ENCODE measurements at regions not wholly inside any gene's neighbourhood (a gene's known extent, or its start where the extent isn't known, plus 50 kb on each side); places are given as distances from the start of the nearest gene placed in this dataset.
"Not testable (repeated sequence)": the region's sequence is repeated elsewhere in the genome, so short reads cannot be mapped to it uniquely, and the experiment has no call there.

GRCh38 chr12:38016602-38017001, 300.0 kb upstream of the ALG10B start:
- DNase-seq (ENCODE audit: low read depth), result no peak

DNA sequence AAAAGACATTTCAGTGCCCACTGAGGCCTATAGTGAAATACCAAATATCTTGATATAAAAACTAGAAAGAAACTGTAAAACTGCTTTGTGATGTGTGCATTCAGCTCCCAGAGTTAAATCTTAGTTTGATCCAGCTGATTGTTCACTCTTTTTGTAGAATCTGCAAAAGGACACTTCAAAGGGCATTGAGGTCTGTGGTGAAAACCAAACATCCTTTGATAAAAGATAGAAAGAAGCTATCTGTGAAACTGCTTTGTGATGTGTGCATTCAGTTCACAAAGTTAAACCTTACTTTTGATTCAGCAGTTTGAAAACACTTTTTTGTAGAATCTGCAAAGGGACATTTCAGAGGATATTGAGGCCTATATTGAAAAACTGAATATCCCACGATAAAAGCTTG, 290.7 kb upstream of the ALG10B start:
- DNase-seq (ENCODE audit: low read depth), result no peak

GRCh38 chr12:38053113-38053512, 263.5 kb upstream of the ALG10B start:
- no peak for DNase-seq (ENCODE audit: low read depth)

DNA sequence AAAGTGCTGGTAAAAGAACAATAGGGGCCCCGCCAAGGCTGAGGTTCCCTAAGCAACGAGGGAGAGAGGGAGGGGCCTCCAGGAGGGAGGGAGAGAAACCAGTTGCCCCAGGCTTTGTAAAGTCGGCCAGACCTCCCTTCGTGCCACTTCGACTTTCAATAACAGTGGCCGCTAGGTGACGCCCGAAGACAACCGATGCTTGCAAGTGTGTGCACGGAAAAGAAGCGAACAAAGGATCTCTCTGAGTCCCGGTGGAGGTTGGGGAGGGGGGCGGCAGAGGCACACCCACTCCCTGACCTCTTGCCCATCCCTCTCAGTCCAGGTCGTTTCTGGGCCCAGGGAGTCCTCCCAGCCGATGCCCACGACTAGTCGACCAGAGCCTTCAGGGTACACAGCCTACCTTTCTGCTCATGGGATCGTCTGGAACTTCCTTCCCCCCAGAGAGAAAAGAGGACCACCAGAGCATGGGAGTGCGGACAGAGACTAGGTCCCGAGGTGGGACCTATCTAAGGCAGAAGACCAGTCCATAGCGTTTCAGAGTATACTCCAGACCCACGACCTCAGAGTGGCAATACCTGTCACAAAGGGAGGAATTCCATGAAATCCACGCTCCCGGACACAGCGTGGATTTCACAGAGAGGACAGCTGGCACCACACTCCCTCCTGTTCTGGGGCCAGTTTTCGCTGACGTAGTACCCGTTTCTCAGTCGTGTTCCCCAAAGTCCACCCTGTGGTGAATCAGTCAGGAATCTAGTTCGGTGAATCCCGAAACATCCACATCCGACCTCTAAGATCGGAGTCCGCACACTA, 262.7 kb upstream of the ALG10B start:
- DNase-seq (ENCODE audit: low read depth), result no peak

GRCh38 chr12:38056701-38057689, 259.6 kb upstream of the ALG10B start:
- no peak for DNase-seq (ENCODE audit: low read depth)

DNA sequence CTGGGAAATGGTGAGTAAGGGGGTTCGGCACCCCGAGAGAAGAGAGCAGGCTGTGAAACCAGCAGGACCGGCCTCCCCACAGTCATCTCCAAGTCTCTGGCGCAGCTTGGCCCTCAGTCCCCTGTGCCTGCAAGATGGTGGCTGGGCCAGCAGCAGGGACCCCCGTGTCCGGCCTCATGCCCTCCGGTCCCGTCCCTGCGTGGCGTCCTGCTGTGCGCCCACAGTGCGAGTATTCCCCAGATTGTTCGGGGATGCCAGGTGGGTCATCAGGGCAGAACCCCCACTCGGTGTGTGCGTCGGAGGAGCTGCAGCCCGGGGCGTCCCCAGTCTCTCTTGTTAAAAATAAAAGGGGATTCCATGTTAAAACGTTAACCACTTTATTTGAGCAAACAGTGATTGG, 216.9 kb upstream of the ALG10B start:
- DNase-seq (ENCODE audit: low read depth), result no peak

GRCh38 chr12:38101753-38102152, 214.8 kb upstream of the ALG10B start:
- DNase-seq (ENCODE audit: low read depth), result no peak

- no peak for DNase-seq (ENCODE audit: low read depth)
These were observed 214.4 kb upstream of the ALG10B start for GRCh38 chr12:38102197-38102596.

GRCh38 chr12:38110026-38110699, 206.4 kb upstream of the ALG10B start:
- DNase-seq (ENCODE audit: low read depth), result no peak

DNA sequence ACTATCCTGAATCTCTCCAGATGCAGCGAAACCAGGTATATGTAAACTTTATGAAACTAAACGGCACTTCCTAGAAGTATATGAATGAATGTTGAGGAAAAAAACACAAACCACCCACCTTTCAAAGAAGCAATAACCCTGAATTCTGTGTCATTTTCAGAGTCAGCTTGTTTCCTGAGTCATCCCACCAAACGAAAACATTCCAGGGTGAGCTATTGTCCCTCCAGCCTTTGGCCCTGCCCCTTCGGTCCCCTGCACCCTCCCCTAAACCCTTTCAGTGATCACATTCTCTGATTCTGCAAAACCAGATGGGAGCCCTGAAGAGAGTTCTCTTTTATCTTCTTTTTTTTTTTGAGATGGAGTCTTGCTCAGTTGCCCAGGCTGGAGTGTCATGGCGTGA, 202.6 kb upstream of the ALG10B start:
- DNase-seq (ENCODE audit: low read depth), result no peak

DNA sequence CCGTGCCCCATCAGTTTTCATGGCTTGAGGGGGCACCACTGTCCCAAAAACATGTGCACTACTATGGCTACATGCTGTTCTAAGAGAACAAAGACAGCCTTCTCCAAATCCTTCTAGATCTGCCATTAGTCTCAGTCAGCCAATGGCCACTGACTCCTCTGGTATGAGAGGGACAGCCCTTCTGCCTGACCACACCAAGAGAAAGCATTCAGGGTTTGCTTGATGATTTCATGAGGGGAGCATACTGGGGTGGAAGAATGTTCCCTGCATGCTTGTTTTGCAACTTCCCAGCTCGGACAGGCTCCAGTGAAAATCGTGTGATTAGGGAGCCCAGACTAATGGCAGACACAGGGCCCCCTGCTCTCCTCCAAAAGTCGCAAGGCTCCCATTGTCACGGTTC, 199.6 kb upstream of the ALG10B start:
- DNase-seq (ENCODE audit: low read depth), result no peak

GRCh38 chr12:38118632-38119031, 197.9 kb upstream of the ALG10B start:
- DNase-seq (ENCODE audit: low read depth), result no peak

DNA sequence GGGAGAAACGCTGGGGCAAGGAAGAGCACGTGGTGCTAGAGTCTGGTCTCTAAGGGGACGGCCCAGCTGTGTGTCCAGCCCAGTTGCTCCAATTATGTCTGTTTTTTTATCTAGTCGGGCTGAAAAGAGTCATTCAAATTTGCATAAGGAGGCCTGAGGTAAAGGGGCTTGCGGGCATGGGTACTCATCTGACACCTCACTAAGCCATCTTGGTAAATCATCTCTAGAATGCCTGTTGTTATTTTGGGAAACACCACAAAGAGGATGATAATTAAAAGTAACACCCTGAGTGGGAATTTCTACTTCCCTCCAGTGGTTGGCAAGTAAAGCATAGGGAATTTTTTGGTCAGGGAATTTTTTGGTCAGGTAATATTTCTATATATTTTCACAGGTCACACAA, 196.1 kb upstream of the ALG10B start:
- DNase-seq (ENCODE audit: low read depth), result no peak

DNA sequence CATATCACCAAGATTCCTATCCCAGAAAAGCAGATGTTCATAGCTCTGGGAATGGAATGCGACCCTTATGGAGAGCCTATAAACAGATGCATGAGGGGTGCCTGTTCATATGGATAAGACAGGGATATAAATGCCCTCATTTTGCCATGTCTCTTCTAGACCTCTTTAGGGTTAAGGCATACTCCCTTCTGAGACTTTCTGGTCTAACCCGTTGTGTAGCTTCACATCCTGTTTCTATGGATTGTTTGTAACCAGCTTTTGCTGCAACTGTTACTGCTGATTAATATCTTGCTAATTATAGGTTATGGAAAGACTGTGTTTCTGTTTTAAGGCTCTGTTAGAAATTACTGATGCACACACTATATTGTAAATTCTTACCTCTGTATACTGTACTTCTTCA, 193.5 kb upstream of the ALG10B start:
- DNase-seq (ENCODE audit: low read depth), result not testable (repeated sequence)

DNA sequence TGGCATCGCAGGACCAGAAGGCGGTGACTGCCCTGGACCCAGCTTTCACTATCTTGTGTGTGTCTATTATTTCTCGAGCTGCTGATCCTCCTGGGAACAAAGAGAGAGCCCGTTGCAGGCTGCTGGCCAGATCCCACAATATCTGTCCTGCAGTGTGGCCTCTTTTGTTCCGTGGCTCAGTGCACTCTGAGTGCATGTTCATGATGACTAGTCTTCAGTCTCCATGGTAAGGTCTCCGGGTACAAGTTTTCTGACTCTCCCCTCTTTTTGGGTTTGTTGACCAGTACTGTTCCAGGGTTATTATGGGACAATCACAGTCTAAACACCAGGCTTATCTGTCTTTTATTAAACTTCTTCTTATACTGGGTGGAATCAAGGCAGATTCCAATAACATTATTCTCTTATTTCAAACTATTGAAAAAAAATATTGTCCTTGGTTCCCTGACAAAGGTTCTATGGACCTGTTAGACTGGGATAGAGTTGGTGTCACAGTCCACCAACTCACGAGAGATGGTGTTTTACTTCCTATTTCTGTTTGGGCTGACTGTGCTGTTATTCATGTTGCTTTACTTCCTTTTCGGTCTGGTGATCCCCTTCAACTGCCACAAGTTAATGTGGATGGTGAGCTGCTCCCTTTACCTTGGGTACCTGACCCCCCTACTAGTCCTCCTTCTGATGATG, 192.9 kb upstream of the ALG10B start:
- no peak for DNase-seq (ENCODE audit: low read depth)

DNA sequence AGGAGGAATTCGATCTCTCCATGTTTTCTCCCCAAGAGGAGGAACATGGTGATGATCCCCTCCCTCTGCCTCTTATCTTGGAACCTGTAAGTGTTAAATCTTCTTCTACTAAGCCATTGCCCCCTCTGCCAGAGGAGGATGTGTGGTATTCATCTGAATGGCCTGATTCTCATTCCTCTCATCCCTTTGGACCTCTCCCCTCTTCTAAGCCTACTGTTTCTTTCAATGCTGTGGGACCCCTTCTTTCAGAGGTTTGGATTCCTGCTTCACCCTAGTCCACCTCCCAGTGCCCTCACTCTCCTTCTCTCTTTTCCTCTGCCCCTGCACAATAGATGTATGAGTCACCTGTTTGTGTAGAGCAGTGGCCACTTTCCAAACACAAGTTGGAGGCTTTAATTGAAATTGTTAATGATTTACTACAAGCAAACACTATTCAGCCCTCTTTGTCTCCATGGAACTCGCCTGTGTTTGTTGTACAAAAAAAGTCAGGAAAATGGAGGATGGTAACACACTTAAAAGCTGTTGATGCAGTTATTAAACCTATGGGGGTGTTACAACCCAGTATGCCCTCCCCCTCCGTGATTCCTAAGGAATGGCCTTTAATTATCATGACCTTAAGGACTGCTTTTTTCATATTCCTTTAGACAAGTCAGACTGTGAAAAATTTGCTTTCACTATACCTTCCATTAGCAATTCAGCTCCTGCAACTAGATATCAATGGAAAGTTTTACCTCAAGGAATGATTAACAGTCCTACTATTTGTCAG, 192.1 kb upstream of the ALG10B start:
- no peak for DNase-seq (ENCODE audit: low read depth)

DNA sequence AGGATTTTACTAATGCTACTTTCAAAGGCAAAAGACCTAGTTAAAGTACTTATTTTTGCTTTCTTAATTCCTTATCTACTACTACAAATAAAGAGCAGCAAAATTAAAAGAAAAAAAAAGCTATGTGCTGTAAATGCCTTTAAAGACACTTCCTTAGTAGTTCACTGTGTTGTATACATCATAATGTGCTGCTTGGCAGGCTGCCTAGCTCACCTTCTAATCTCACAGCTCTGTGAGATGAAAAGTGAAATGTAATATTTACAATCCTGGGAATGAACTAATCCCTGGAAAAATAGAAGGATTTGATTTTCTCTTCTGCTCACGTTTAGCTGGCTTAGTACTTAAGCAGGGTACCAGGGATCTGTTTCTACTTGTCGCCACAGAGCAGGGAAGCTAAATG, 184.4 kb upstream of the ALG10B start:
- no peak for DNase-seq (ENCODE audit: low read depth)

DNA sequence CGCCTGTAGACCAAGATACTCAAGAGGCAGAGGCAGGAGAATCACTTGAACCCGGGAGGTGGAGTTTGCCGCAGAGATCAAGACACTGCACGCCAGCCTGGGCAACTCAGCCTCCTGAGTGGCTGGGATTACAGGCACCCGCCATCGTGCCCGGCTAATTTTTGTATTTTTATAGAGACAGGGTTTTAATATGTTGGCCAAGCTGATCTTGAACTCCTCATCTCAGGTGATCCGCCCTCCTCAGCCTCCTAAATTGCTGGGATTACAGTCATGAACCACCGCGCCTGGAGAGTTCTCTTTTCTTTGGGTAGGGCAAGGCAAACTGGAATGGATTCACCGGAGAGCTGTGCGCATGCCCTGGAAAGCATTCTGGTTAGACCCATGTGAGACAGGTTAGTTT, 179.3 kb upstream of the ALG10B start:
- DNase-seq (ENCODE audit: low read depth), result no peak

- DNase-seq (ENCODE audit: low read depth), result no peak
These were observed 178.9 kb upstream of the ALG10B start for GRCh38 chr12:38137716-38138115.

GRCh38 chr12:38138225-38139221, 178.1 kb upstream of the ALG10B start:
- DNase-seq (ENCODE audit: low read depth), result peak; percentile 50

Measured in stimulated activated CD8-positive, alpha-beta memory T cell treated with anti-CD3 and anti-CD28 coated beads, Interleukin-15, amount 100 ng/mL, for 24 hours (primary cell).